HepG2 (cell line): ENCODE measurements at regions not wholly inside any gene's neighbourhood (a gene's known extent, or its start where the extent isn't known, plus 50 kb on each side); places are given as distances from the start of the nearest gene placed in this dataset.

Experiments
- EED ChIP-seq: sonication (generic); formaldehyde crosslinking; IDR thresholded peaks from 2 replicates; pipeline ENCODE4 v1.5.0; 2020; ENCODE audit warnings: mild to moderate bottlenecking, missing genetic modification reagents
- NCOR1 ChIP-seq: fragments of 200-600 bp; sonication (generic); IDR thresholded peaks from 2 replicates; pipeline ENCODE4 v1.7.0; 2017; ENCODE audit warnings: antibody characterized with exemption, low read length, borderline replicate concordance
- SETDB1 ChIP-seq: sonication (generic); formaldehyde crosslinking; IDR thresholded peaks from 2 replicates; pipeline ENCODE4 v1.5.1; 2020; ENCODE audit warnings: missing genetic modification reagents, mild to moderate bottlenecking, borderline replicate concordance
- U2AF2 ChIP-seq: fragments of 200-400 bp; formaldehyde crosslinking; IDR thresholded peaks from 2 replicates; pipeline ENCODE4 v1.6.1; 2017; ENCODE audit warnings: low read depth, mild to moderate bottlenecking, low read length
- ZNF232 ChIP-seq: sonication (generic); formaldehyde crosslinking; IDR thresholded peaks from 2 replicates; pipeline ENCODE4 v1.4.0; 2020; ENCODE audit warnings: missing genetic modification reagents, borderline replicate concordance
- ZNF44 ChIP-seq: sonication (generic); formaldehyde crosslinking; IDR thresholded peaks from 2 replicates; pipeline ENCODE4 v1.5.1; 2020; ENCODE audit warnings: mild to moderate bottlenecking, missing genetic modification reagents
- ZNF543 ChIP-seq: sonication (generic); formaldehyde crosslinking; IDR thresholded peaks from 2 replicates; pipeline ENCODE4 v1.4.0; 2020; ENCODE audit warnings: mild to moderate bottlenecking, missing genetic modification reagents
- ZNF549 ChIP-seq: sonication (generic); formaldehyde crosslinking; IDR thresholded peaks from 2 replicates; pipeline ENCODE4 v1.5.0; 2020; ENCODE audit warnings: missing genetic modification reagents
- ZNF678 ChIP-seq: sonication (generic); formaldehyde crosslinking; IDR thresholded peaks from 2 replicates; pipeline ENCODE4 v1.4.0; 2020; ENCODE audit warnings: mild to moderate bottlenecking, missing genetic modification reagents
- TF ChIP-seq, protein P1 (sequence below): IDR thresholded peaks from 2 replicates; pipeline ENCODE4 v1.6.1; 2016
- TF ChIP-seq, protein P2 (sequence below): sonication (generic); formaldehyde crosslinking; IDR thresholded peaks from 2 replicates; pipeline ENCODE4 v1.4.0; 2020; ENCODE audit warnings: missing genetic modification reagents, borderline replicate concordance
- TF ChIP-seq, protein P3 (sequence below): sonication (generic); formaldehyde crosslinking; IDR thresholded peaks from 2 replicates; pipeline ENCODE4 v1.5.1; 2020; ENCODE audit warnings: missing genetic modification reagents, mild to moderate bottlenecking, borderline replicate concordance
- TF ChIP-seq, protein P4 (sequence below): sonication (generic); formaldehyde crosslinking; IDR thresholded peaks from 2 replicates; pipeline ENCODE4 v1.4.0; 2020; ENCODE audit warnings: missing genetic modification reagents
- TF ChIP-seq, protein P5 (sequence below): sonication (generic); formaldehyde crosslinking; IDR thresholded peaks from 2 replicates; pipeline ENCODE4 v1.8.0; 2022; ENCODE audit warnings: missing genetic modification reagents, mild to moderate bottlenecking, moderate library complexity, borderline replicate concordance

DNA sequence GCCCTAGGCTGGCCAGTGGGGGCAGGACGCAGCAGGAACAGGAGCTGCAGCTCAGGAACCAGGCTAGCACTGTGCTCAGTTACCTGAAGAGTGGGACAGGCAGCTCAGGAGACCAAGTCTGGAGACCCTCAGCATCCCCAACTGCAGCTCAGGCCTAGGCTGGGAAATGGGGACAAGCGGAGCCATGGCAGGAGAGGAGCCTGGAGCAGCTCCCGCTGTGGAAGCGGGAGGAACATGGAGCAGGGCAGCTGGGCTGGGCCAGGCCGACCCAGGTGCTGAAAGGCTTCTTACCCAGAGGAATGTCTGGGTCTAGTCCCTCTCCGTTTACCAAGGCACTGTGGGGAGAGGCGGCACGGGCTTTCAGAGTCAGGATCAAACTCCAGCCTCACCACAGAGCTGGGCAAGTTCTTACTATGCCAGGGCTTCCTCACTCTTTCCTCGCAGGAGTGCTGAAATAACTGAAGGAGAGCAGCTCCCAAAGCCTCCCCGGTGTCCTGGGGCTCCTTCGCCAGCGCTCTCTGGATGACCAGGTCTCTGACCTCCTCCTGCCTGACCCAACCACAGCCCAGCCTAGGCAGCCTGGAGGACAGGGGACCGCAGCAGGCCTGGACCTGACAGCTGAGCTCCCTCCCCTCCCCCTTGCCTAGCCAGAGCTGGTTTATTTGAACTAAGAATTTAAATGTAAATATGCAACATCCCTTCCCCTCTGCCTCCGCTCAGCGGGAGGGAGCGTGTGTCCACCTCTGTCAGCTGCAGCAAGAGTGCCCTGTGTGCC lies 247.8 kb upstream of the SIX2 start (continued):
- TF ChIP-seq ZNF232 (CRISPR knock-in tag) (no peak), ZNF44 (no peak; the same call in 1 of the 2 replicates), ZNF549 (CRISPR knock-in tag) (no peak), SETDB1 (CRISPR knock-in tag) (no peak), NCOR1 (0 out of 2 replicates have a peak, but pooled peaks have one; percentile 1), ZNF543 (CRISPR knock-in tag) (peak; percentile 76), U2AF2 (no peak), EED (no peak; the same call in 1 of the 2 replicates), ZNF678 (CRISPR knock-in tag) (0 out of 2 replicates have a peak, but pooled peaks have one; percentile 59)
- TF ChIP-seq, protein P1, sequence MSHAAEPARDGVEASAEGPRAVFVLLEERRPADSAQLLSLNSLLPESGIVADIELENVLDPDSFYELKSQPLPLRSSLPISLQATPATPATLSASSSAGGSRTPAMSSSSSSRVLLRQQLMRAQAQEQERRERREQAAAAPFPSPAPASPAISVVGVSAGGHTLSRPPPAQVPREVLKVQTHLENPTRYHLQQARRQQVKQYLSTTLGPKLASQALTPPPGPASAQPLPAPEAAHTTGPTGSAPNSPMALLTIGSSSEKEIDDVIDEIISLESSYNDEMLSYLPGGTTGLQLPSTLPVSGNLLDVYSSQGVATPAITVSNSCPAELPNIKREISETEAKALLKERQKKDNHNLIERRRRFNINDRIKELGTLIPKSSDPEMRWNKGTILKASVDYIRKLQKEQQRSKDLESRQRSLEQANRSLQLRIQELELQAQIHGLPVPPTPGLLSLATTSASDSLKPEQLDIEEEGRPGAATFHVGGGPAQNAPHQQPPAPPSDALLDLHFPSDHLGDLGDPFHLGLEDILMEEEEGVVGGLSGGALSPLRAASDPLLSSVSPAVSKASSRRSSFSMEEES (CRISPR knock-in tag) = peak; percentile 40; the same call in 1 of the 2 replicates
- TF ChIP-seq, protein P2, sequence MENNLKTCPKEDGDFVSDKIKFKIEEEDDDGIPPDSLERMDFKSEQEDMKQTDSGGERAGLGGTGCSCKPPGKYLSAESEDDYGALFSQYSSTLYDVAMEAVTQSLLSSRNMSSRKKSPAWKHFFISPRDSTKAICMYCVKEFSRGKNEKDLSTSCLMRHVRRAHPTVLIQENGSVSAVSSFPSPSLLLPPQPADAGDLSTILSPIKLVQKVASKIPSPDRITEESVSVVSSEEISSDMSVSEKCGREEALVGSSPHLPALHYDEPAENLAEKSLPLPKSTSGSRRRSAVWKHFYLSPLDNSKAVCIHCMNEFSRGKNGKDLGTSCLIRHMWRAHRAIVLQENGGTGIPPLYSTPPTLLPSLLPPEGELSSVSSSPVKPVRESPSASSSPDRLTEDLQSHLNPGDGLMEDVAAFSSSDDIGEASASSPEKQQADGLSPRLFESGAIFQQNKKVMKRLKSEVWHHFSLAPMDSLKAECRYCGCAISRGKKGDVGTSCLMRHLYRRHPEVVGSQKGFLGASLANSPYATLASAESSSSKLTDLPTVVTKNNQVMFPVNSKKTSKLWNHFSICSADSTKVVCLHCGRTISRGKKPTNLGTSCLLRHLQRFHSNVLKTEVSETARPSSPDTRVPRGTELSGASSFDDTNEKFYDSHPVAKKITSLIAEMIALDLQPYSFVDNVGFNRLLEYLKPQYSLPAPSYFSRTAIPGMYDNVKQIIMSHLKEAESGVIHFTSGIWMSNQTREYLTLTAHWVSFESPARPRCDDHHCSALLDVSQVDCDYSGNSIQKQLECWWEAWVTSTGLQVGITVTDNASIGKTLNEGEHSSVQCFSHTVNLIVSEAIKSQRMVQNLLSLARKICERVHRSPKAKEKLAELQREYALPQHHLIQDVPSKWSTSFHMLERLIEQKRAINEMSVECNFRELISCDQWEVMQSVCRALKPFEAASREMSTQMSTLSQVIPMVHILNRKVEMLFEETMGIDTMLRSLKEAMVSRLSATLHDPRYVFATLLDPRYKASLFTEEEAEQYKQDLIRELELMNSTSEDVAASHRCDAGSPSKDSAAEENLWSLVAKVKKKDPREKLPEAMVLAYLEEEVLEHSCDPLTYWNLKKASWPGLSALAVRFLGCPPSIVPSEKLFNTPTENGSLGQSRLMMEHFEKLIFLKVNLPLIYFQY (CRISPR knock-in tag) = no peak
- TF ChIP-seq, protein P3, sequence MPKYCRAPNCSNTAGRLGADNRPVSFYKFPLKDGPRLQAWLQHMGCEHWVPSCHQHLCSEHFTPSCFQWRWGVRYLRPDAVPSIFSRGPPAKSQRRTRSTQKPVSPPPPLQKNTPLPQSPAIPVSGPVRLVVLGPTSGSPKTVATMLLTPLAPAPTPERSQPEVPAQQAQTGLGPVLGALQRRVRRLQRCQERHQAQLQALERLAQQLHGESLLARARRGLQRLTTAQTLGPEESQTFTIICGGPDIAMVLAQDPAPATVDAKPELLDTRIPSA (CRISPR knock-in tag) = no peak
- TF ChIP-seq, protein P4, sequence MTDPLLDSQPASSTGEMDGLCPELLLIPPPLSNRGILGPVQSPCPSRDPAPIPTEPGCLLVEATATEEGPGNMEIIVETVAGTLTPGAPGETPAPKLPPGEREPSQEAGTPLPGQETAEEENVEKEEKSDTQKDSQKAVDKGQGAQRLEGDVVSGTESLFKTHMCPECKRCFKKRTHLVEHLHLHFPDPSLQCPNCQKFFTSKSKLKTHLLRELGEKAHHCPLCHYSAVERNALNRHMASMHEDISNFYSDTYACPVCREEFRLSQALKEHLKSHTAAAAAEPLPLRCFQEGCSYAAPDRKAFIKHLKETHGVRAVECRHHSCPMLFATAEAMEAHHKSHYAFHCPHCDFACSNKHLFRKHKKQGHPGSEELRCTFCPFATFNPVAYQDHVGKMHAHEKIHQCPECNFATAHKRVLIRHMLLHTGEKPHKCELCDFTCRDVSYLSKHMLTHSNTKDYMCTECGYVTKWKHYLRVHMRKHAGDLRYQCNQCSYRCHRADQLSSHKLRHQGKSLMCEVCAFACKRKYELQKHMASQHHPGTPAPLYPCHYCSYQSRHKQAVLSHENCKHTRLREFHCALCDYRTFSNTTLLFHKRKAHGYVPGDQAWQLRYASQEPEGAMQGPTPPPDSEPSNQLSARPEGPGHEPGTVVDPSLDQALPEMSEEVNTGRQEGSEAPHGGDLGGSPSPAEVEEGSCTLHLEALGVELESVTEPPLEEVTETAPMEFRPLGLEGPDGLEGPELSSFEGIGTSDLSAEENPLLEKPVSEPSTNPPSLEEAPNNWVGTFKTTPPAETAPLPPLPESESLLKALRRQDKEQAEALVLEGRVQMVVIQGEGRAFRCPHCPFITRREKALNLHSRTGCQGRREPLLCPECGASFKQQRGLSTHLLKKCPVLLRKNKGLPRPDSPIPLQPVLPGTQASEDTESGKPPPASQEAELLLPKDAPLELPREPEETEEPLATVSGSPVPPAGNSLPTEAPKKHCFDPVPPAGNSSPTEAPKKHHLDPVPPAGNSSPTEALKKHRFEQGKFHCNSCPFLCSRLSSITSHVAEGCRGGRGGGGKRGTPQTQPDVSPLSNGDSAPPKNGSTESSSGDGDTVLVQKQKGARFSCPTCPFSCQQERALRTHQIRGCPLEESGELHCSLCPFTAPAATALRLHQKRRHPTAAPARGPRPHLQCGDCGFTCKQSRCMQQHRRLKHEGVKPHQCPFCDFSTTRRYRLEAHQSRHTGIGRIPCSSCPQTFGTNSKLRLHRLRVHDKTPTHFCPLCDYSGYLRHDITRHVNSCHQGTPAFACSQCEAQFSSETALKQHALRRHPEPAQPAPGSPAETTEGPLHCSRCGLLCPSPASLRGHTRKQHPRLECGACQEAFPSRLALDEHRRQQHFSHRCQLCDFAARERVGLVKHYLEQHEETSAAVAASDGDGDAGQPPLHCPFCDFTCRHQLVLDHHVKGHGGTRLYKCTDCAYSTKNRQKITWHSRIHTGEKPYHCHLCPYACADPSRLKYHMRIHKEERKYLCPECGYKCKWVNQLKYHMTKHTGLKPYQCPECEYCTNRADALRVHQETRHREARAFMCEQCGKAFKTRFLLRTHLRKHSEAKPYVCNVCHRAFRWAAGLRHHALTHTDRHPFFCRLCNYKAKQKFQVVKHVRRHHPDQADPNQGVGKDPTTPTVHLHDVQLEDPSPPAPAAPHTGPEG (CRISPR knock-in tag) = no peak
- TF ChIP-seq, protein P5, sequence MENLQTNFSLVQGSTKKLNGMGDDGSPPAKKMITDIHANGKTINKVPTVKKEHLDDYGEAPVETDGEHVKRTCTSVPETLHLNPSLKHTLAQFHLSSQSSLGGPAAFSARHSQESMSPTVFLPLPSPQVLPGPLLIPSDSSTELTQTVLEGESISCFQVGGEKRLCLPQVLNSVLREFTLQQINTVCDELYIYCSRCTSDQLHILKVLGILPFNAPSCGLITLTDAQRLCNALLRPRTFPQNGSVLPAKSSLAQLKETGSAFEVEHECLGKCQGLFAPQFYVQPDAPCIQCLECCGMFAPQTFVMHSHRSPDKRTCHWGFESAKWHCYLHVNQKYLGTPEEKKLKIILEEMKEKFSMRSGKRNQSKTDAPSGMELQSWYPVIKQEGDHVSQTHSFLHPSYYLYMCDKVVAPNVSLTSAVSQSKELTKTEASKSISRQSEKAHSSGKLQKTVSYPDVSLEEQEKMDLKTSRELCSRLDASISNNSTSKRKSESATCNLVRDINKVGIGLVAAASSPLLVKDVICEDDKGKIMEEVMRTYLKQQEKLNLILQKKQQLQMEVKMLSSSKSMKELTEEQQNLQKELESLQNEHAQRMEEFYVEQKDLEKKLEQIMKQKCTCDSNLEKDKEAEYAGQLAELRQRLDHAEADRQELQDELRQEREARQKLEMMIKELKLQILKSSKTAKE (CRISPR knock-in tag) = 0 out of 2 replicates have a peak, but pooled peaks have one; percentile 49
